ENCODE measurements at regions not wholly inside any gene's neighbourhood (a gene's known extent, or its start where the extent isn't known, plus 50 kb on each side); places are given as distances from the start of the nearest gene placed in this dataset. TPM values are rescaled to one million over a fixed set of nuclear protein-coding genes. Genes with fewer than 3 reads are reported as not detected.

GRCh38 chr1:232105561-232105960 is 479.0 kb downstream of the DISC1 start:
- no peak for TF ChIP-seq CTCF (IDR thresholded peaks at IDR 0.05; ENCODE audit: insufficient read depth, low read depth, low read length)
- DNase-seq (ENCODE audit: low read depth): no peak

DNA sequence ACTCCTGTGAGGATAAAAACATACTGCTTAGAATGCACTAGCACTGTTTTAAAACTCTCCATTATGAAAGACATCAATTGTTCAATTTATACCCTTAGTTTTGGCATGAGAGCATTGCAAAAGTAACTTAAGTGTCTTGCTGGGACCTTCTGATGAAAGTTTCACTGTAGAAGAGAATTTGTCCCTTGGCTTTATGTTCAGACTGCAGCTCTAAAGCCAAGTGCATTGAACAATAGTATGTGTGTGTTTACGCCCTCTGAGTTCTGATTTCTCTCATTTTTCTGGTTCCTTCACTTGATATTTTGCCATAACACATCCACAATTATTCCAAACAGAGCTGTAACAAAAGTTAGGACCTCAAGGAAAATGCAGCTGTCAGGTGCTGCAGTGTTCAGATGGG is 474.6 kb downstream of the DISC1 start:
- no peak for DNase-seq (ENCODE audit: low read depth)
- H3K4me3 ChIP-seq (ENCODE audit: low read depth, low read length): no peak overlapping the region
- TF ChIP-seq CTCF (IDR thresholded peaks at IDR 0.05; ENCODE audit: insufficient read depth, low read depth, low read length): no peak

More at GRCh38 chr1:232105561-232105960, 479.0 kb downstream of the DISC1 start:
- H3K4me3 ChIP-seq (ENCODE audit: low read depth, low read length): no peak overlapping the region

- no peak for TF ChIP-seq CTCF (IDR thresholded peaks at IDR 0.05; ENCODE audit: insufficient read depth, low read depth, low read length)
- no peak for DNase-seq (ENCODE audit: low read depth)
- no peak overlapping the region for H3K4me3 ChIP-seq (ENCODE audit: low read depth, low read length)
These were observed 470.2 kb downstream of the DISC1 start for GRCh38 chr1:232096751-232097150.

Small RNAs in the stretch of these regions (small RNA-seq; reads per million reads assigned to genes)
- gene BX323014.1 (not detected), gene RN7SL299P (not detected)
